ENCODE measurements at regions not wholly inside any gene's neighbourhood (a gene's known extent, or its start where the extent isn't known, plus 50 kb on each side); places are given as distances from the start of the nearest gene placed in this dataset.

GRCh38 chr4:97142410-97142809, 1000.9 kb downstream of the STPG2 start:
- no peaks in the 10 kb centered on the region for H3K27me3 ChIP-seq (ENCODE audit: control insufficient read depth, insufficient read depth, low read length)
- FAIRE-seq (no peak), DNase-seq (no peak)
- no peak overlapping the region for H3K4me3 ChIP-seq (ENCODE audit: low read length in 3 of 3)
- H3K27ac ChIP-seq (ENCODE audit: low read depth in 2 of 2, low read length in 2 of 2), result no peak overlapping the region
- no peaks in the 10 kb centered on the region for H3K4me1 ChIP-seq (ENCODE audit: control insufficient read depth in 2 of 3, insufficient read depth in 2 of 3, low read depth in 1 of 3, low read length in 3 of 3)
- intact Hi-C loops (cut with DNase I), result no loop called here
- no peak for TF ChIP-seq CTCF (IDR thresholded peaks at IDR 0.05; ENCODE audit: borderline replicate concordance, extremely low read depth, insufficient read depth)
- H3K9me3 ChIP-seq (ENCODE audit: control insufficient read depth in 2 of 3, insufficient read depth in 1 of 3, low read length in 3 of 3), result no peaks in the 10 kb centered on the region
- H3K9ac ChIP-seq (ENCODE audit: low read length in 3 of 3), result no peak overlapping the region
- no peaks in the 10 kb centered on the region for H3K36me3 ChIP-seq (ENCODE audit: control insufficient read depth in 2 of 3, insufficient read depth in 3 of 3, low read length in 3 of 3)

- no peak for TF ChIP-seq CTCF (IDR thresholded peaks at IDR 0.05; ENCODE audit: borderline replicate concordance, extremely low read depth, insufficient read depth)
- no peak overlapping the region for H3K27ac ChIP-seq (ENCODE audit: low read depth in 2 of 2, low read length in 2 of 2)
- H3K4me3 ChIP-seq (ENCODE audit: low read length in 3 of 3), result no peak overlapping the region
- FAIRE-seq, result no peak
- intact Hi-C loops (cut with DNase I), result no loop called here
- H3K9me3 ChIP-seq (ENCODE audit: control insufficient read depth in 2 of 3, insufficient read depth in 1 of 3, low read length in 3 of 3), result no peaks in the 10 kb centered on the region
- no peaks in the 10 kb centered on the region for H3K36me3 ChIP-seq (ENCODE audit: control insufficient read depth in 2 of 3, insufficient read depth in 3 of 3, low read length in 3 of 3)
- no peak overlapping the region for H3K9ac ChIP-seq (ENCODE audit: low read length in 3 of 3)
- H3K27me3 ChIP-seq (ENCODE audit: control insufficient read depth, insufficient read depth, low read length), result no peaks in the 10 kb centered on the region
- no peaks in the 10 kb centered on the region for H3K4me1 ChIP-seq (ENCODE audit: control insufficient read depth in 2 of 3, insufficient read depth in 2 of 3, low read depth in 1 of 3, low read length in 3 of 3)
- DNase-seq, result no peak
Measured at GRCh38 chr4:97142893-97143292, 1000.4 kb downstream of the STPG2 start.

GRCh38 chr4:97144199-97144598, 999.1 kb downstream of the STPG2 start:
- TF ChIP-seq CTCF (IDR thresholded peaks at IDR 0.05; ENCODE audit: borderline replicate concordance, extremely low read depth, insufficient read depth), result no peak
- FAIRE-seq, result no peak
- Histone ChIP-seq H3K27me3 (ENCODE audit: control insufficient read depth, insufficient read depth, low read length) (no peaks in the 10 kb centered on the region), H3K36me3 (ENCODE audit: control insufficient read depth in 2 of 3, insufficient read depth in 3 of 3, low read length in 3 of 3) (no peaks in the 10 kb centered on the region), H3K9ac (ENCODE audit: low read length in 3 of 3) (no peak overlapping the region), H3K4me1 (ENCODE audit: control insufficient read depth in 2 of 3, insufficient read depth in 2 of 3, low read depth in 1 of 3, low read length in 3 of 3) (no peaks in the 10 kb centered on the region), H3K27ac (ENCODE audit: low read depth in 2 of 2, low read length in 2 of 2) (no peak overlapping the region), H3K4me3 (ENCODE audit: low read length in 3 of 3) (no peak overlapping the region), H3K9me3 (ENCODE audit: control insufficient read depth in 2 of 3, insufficient read depth in 1 of 3, low read length in 3 of 3) (no peaks in the 10 kb centered on the region)
- intact Hi-C loops (cut with DNase I), result no loop called here
- no peak for DNase-seq

GRCh38 chr4:97150966-97151365, 992.3 kb downstream of the STPG2 start:
- no peaks in the 10 kb centered on the region for H3K36me3 ChIP-seq (ENCODE audit: control insufficient read depth in 2 of 3, insufficient read depth in 3 of 3, low read length in 3 of 3)
- no peak overlapping the region for H3K4me3 ChIP-seq (ENCODE audit: low read length in 3 of 3)
- no peak for FAIRE-seq
- no peak overlapping the region for H3K9ac ChIP-seq (ENCODE audit: low read length in 3 of 3)
- no peaks in the 10 kb centered on the region for H3K9me3 ChIP-seq (ENCODE audit: control insufficient read depth in 2 of 3, insufficient read depth in 1 of 3, low read length in 3 of 3)
- H3K4me1 ChIP-seq (ENCODE audit: control insufficient read depth in 2 of 3, insufficient read depth in 2 of 3, low read depth in 1 of 3, low read length in 3 of 3), result no peaks in the 10 kb centered on the region
- no peaks in the 10 kb centered on the region for H3K27me3 ChIP-seq (ENCODE audit: control insufficient read depth, insufficient read depth, low read length)
- no peak overlapping the region for H3K27ac ChIP-seq (ENCODE audit: low read depth in 2 of 2, low read length in 2 of 2)
- no peak for DNase-seq
- intact Hi-C loops (cut with DNase I), result no loop called here
- TF ChIP-seq CTCF (IDR thresholded peaks at IDR 0.05; ENCODE audit: borderline replicate concordance, extremely low read depth, insufficient read depth), result no peak

Measured in kidney (tissue), 13 donors.